GM19452 (cell line): ENCODE measurements at regions not wholly inside any gene's neighbourhood (a gene's known extent, or its start where the extent isn't known, plus 50 kb on each side); places are given as distances from the start of the nearest gene placed in this dataset.

Source experiments
- ATAC-seq: cut with Tn5 transposase; IDR thresholded peaks from one replicate; pipeline ENCODE4 v1.9.1; 2021; ENCODE audit not compliant: unreplicated experiment

DNA sequence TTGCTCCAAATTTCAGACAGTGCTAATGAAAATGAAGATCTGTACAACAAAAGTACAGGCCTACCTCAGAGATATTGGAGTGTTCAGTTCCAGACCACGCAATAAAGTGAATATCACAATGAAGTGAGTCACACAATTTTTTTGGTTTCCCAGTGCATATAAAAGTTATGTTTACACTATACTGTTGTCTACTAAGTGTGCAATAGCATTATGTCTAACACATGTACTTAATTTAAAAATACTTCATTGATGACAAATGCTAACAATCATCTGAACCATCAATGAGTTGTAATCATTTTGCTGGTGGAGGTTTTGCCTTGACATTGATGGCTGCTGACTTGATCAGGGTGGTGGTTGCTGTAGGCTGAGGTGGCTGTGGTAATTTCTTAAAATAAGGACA, 60.6 kb upstream of the E2F8 start:
- ATAC-seq = no peak

DNA sequence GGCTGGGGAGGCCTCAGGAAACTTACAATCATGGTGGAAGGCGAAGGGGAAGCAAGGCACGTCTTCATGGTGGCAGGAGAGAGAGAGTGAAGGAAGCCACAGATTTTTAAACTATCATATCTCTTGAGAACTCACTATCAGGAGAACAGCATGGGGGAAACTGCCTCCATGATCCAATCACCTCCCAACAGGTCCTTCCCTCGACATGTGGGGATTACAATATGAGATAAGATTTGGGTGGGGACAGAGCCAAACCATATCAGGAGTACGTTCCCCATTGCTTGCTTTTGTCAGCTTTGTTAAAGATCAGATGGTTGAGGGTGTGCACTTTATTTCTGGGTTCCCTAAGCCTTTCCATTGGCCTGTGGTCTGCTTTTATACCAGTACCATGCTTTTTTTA, 53.7 kb upstream of the E2F8 start:
- no peak for ATAC-seq

DNA sequence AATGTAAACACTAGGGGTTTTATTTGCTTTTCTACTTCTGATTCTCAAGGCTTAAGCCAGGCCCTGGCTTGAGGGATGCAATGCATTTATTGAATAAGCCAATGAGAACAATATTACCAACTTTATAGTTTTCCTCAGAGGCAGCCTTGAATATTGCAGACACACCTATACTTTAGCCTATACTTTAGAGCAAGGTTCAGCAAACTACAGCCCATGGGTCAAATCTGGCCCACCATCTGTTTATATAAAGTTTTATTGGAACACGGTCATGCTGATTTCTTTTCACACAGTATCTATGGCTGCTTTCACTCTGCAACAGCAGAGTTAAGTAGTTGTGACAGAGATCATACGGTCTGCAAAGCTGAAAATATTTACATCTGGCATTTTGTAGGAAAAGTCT, 50.3 kb upstream of the E2F8 start:
- ATAC-seq = no peak
